DOHH2 (cell line): ENCODE measurements at regions not wholly inside any gene's neighbourhood (a gene's known extent, or its start where the extent isn't known, plus 50 kb on each side); places are given as distances from the start of the nearest gene placed in this dataset.

ENCODE experiments used
- EZH2phosphoT487 ChIP-seq: fragments of 200-600 bp; sonication (generic); IDR thresholded peaks from 2 replicates; pipeline ENCODE4 v1.6.1; 2017; ENCODE audit warnings: borderline replicate concordance, mild to moderate bottlenecking, antibody characterized with exemption, low read length, moderate library complexity, mixed read lengths
- TF ChIP-seq, protein P1 (sequence below): fragments of 200-600 bp; sonication (generic); IDR thresholded peaks from one replicate; pipeline ENCODE4 v1.5.1; 2014; ENCODE audit warnings: antibody characterized with exemption, mild to moderate bottlenecking, low read depth, low read length; ENCODE audit not compliant: poor library complexity, severe bottlenecking

DNA sequence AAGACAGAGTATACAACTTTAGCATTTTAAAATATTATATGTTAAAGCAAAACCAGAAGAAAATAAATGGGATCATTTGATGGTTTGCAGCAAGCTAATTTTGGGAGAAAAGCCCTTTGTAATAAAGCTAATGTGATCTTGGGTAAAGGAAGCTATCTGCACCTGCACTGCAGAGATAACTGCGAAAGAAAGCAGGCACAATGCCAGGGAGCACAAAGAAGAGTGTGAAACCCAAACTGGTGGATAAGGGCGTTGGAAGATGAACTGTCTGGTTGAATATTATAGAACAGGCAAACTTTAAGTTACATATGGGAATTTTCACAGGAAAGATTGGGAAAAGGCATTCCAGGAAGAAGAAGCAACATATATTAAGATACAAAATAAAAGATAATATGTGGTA lies 179.2 kb upstream of the KHDRBS2 start:
- TF ChIP-seq, protein P1, sequence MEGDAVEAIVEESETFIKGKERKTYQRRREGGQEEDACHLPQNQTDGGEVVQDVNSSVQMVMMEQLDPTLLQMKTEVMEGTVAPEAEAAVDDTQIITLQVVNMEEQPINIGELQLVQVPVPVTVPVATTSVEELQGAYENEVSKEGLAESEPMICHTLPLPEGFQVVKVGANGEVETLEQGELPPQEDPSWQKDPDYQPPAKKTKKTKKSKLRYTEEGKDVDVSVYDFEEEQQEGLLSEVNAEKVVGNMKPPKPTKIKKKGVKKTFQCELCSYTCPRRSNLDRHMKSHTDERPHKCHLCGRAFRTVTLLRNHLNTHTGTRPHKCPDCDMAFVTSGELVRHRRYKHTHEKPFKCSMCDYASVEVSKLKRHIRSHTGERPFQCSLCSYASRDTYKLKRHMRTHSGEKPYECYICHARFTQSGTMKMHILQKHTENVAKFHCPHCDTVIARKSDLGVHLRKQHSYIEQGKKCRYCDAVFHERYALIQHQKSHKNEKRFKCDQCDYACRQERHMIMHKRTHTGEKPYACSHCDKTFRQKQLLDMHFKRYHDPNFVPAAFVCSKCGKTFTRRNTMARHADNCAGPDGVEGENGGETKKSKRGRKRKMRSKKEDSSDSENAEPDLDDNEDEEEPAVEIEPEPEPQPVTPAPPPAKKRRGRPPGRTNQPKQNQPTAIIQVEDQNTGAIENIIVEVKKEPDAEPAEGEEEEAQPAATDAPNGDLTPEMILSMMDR = no peak
- no peak for TF ChIP-seq EZH2phosphoT487
